GM12801 (cell line): ENCODE measurements at regions not wholly inside any gene's neighbourhood (a gene's known extent, or its start where the extent isn't known, plus 50 kb on each side); places are given as distances from the start of the nearest gene placed in this dataset.

Source experiments
- TF ChIP-seq, protein P1 (sequence below): IDR thresholded peaks from one replicate; pipeline ENCODE4 v1.5.1; 2011; ENCODE audit warnings: control low read depth; ENCODE audit not compliant: insufficient read length; ENCODE audit errors: extremely low read depth

DNA sequence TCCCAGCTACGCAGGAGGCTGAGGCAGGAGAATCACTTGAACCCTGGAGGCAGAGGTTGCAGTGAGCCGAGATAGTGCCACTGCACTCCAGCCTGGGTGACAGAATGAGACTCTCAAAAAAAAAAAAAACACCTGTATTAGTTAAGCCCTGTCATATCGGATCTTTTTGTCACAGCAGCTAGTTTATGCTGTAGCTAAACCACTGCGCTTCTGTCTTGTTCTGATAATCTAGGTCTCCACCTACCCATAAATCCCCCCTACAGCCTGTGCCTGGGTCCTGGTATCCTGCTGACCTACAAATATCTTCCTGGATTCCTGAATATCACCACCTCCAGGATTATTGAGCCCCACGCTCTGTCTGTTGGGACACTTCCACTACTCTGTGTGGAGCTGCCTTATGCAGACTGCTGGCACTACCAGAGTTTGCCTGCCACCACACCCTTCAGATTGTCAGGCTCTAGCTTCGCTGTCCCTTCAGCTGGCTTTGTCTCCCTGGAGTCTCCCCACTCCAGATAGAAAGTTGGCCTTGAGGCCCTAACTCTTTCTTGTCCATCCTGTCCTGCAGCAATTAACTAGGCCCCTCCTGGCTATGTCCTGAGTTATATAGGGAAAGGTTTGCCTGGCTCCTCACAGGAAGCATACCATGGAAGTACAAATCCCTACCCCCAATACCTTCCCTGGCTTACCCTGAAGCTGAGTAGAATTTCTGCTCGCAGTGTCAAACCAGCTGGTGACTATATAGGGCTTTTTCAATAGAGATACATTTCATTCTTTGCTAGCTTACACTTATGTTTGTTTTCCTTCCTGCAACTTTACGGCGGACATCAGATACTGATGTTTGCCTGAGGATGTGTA, 136.0 kb upstream of the SERTAD2 start:
- TF ChIP-seq, protein P1, sequence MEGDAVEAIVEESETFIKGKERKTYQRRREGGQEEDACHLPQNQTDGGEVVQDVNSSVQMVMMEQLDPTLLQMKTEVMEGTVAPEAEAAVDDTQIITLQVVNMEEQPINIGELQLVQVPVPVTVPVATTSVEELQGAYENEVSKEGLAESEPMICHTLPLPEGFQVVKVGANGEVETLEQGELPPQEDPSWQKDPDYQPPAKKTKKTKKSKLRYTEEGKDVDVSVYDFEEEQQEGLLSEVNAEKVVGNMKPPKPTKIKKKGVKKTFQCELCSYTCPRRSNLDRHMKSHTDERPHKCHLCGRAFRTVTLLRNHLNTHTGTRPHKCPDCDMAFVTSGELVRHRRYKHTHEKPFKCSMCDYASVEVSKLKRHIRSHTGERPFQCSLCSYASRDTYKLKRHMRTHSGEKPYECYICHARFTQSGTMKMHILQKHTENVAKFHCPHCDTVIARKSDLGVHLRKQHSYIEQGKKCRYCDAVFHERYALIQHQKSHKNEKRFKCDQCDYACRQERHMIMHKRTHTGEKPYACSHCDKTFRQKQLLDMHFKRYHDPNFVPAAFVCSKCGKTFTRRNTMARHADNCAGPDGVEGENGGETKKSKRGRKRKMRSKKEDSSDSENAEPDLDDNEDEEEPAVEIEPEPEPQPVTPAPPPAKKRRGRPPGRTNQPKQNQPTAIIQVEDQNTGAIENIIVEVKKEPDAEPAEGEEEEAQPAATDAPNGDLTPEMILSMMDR, result no peak

DNA sequence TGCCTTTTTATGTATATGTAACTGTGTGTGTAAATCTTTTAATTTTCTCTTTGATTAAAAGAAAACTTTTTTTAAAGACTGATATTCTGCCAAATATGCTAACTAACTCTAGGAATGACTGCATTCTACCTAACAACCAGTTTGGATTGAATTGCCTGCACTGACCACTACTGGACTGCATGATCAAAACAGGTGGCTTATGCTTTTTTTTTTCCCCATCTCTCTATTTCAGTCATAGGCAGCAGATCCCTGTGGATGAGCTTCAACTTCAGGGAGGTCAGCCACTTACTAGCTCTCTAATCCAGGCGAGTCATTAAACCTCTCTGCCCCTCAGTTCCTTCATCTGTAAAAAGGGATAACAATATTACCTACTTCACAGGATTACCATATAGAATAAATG, 138.6 kb upstream of the SERTAD2 start:
- TF ChIP-seq, protein P1, result no peak

DNA sequence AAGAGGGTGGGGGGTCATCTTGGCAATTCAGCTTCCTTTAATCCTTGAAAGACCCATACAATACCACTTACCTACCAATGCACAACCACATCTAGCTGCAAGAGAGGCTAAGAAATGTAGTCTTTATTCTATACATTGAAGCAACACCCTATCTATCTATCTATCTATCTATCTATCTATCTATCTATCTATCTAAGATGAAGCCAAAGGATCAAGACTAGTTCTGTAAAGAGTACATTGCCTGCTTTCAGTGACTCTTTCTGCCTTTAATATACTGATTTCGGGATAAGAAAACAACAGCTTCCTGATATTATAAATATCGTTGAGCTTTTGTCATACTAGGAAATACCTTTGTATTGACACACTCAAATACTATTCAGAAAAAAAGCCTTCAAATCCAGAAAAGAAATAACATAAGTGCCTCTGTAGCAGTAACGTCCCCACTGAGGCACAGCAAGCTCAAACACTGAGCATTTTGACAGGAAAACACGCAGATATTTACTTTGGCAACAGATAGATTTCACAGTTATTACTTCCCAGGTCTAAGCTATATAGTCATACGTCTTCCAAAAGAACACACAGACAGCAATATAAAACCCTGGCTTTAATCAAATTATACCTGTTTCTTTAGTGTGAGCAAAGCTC, 139.4 kb upstream of the SERTAD2 start:
- TF ChIP-seq, protein P1, result no peak

DNA sequence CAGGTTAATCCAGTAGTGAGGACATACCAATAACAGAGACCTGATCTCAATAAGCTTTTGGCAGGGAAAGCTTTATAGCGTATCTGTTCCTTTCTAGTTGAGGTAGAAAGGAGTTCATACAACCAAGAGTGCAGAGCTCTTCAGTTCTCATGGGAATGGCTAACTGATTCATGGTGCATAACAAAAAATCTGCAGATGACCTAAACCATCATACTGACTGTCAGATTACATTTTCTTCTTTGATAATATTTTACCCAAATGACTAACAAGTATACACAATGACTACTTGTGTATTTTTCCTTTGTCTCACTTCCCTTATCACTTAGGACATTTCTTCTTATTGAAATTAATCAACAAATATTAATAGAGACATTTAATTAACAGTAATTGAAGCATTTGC, 140.0 kb upstream of the SERTAD2 start:
- TF ChIP-seq, protein P1, result no peak

DNA sequence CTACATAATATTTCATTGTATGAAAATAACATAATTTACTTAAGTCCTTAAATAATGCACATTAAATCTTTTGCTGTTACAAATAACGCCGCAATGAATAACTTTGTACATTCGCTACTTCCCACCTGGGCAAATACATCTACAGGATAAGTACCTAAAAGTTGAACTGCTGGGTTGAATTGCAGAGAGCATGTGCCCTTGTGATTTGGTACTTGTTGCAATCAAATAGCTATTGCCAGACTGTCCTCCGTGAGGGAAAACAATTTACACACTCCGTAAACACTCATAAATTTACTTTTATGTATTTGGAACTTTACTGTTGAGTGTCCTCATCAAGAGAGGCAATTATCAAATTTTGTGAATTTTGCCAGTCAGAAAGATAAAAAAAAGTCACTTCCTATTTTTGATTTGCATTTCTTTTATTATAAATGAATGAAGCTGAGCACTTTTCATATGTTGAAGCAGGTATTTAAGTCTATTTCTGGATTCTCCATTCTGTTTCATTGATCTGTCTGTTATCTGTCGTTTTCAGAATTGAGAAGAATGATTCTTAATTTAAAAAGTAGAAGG, 140.8 kb upstream of the SERTAD2 start:
- TF ChIP-seq, protein P1, result no peak

DNA sequence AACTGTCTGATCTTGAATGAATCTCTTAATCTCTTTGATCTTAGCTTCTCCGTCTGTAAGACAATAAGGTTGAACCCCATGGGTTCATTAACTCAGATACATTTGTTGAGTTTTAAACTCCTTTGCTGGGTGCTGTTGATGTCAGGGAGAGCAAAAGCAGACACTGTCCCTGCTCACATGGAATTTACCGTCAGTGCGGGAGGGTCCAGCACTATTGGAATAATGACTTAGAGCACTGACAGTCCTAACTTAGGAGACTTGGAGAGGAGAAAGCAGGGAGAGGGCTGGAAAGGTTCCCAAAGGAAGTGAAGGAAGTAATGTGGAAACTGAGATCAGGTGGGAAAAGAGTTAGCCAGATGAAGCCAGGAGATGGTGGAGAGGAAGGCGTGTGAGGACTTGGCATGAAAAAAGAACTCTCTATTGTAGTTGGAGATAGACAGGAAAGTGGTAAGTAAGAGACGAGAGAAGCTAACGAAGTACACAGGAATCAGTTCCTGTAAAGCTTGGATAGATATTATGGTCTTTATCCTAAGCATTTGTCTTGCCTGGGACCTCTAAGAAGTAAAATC, 141.4 kb upstream of the SERTAD2 start:
- TF ChIP-seq, protein P1, result no peak

DNA sequence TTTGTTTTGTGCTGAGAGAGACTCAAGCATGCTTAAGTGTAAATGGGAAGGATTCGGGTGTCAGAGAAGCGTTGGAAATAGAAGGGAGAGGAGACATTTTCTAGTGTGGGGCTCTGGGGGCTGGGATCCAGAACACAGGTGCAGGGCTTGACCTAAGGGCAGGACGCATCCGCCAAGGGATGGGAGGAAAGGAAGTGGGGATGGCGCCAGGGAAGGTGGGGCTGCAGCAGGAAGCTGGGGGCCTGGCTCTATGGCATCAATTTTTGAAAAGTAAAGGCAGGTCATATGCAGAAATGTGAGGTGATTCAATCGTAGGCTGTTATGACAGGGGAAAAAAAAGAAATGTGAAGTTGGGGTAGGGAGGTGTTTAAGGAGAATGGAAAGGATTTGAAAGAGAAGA, 143.2 kb upstream of the SERTAD2 start:
- TF ChIP-seq, protein P1, result no peak
